ENCODE measurements at regions not wholly inside any gene's neighbourhood (a gene's known extent, or its start where the extent isn't known, plus 50 kb on each side); places are given as distances from the start of the nearest gene placed in this dataset.
A peak's percentile ranks its signal among the peaks of the same experiment; 100 is the strongest.

- no peak for DNase-seq (ENCODE audit: insufficient read length, low spot score)
- FAIRE-seq, result no peak
- TF ChIP-seq TAF1 (IDR thresholded peaks at IDR 0.05; ENCODE audit: low read depth, low read length), result no peak
- no peak for TF ChIP-seq SPI1 (IDR thresholded peaks at IDR 0.05; ENCODE audit: low read depth, low read length)
- no peak for TF ChIP-seq POU2F2 (IDR thresholded peaks at IDR 0.05; ENCODE audit: low read depth, low read length)
- TF ChIP-seq POLR2AphosphoS5 (IDR thresholded peaks at IDR 0.05; ENCODE audit: low read depth, low read length), result no peak
- TF ChIP-seq POLR2A (IDR thresholded peaks at IDR 0.05; ENCODE audit: low read depth, low read length), result no peak
- TF ChIP-seq PAX5 (IDR thresholded peaks at IDR 0.05; ENCODE audit: insufficient read depth, low read length, severe bottlenecking), result no peak
These were observed 1211.2 kb upstream of the SORCS1 start for GRCh38 chr10:108375691-108376090.

DNA sequence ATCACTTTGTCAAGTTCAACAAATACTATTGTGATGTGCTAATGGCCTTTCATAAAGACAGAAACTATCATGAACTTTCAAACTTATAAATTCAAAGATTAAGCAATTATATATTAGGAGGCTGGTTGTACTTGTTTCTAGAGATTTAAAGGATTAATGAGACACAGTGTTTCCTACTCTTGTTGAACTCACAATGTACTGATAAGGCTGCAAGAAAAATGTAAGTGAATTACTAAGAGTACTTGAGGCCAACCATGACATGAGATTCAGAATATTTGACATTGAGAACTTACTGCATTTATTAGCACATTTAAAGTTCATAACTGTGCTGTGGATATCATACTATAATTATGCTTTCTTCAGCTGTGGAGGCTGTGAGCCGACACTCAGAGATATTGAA lies 1210.5 kb upstream of the SORCS1 start:
- TF ChIP-seq SPI1 (IDR thresholded peaks at IDR 0.05; ENCODE audit: low read depth, low read length), result no peak
- no peak for TF ChIP-seq POLR2AphosphoS5 (IDR thresholded peaks at IDR 0.05; ENCODE audit: low read depth, low read length)
- TF ChIP-seq POU2F2 (IDR thresholded peaks at IDR 0.05; ENCODE audit: low read depth, low read length), result no peak
- DNase-seq (ENCODE audit: insufficient read length, low spot score) (no peak), FAIRE-seq (no peak)

GRCh38 chr10:108365541-108365940 lies 1201.0 kb upstream of the SORCS1 start:
- FAIRE-seq (no peak), DNase-seq (ENCODE audit: insufficient read length, low spot score) (no peak)
- TF ChIP-seq PAX5 (IDR thresholded peaks at IDR 0.05; ENCODE audit: insufficient read depth, low read length, severe bottlenecking) (no peak), POU2F2 (IDR thresholded peaks at IDR 0.05; ENCODE audit: low read depth, low read length) (no peak), SPI1 (IDR thresholded peaks at IDR 0.05; ENCODE audit: low read depth, low read length) (no peak), POLR2A (IDR thresholded peaks at IDR 0.05; ENCODE audit: low read depth, low read length) (no peak)

DNA sequence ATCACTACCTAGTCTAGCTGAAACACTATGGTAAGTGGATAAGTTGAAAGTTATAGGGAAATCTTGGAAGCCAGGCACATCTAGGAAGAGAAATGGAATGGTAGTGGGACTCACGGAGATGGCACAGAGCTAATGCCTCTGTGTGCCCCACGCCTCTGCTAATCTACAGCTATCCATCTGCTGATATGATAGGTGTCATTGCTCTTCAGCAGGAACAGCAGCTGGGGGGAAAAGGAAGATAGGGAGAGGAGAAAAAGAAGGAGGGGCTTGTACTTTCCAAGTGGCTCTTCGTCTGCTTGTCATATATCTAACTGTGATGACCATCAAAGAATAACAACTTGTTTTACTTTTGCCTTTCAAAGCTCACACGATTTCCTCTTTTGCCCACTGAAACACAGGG lies 1199.1 kb upstream of the SORCS1 start:
- FAIRE-seq (no peak), DNase-seq (ENCODE audit: insufficient read length, low spot score) (no peak)
- TF ChIP-seq TAF1 (IDR thresholded peaks at IDR 0.05; ENCODE audit: low read depth, low read length), result no peak
- TF ChIP-seq SPI1 (IDR thresholded peaks at IDR 0.05; ENCODE audit: low read depth, low read length), result no peak
- no peak for TF ChIP-seq POU2F2 (IDR thresholded peaks at IDR 0.05; ENCODE audit: low read depth, low read length)
- TF ChIP-seq POLR2A (IDR thresholded peaks at IDR 0.05; ENCODE audit: low read depth, low read length), result no peak
- TF ChIP-seq POLR2AphosphoS5 (IDR thresholded peaks at IDR 0.05; ENCODE audit: low read depth, low read length), result no peak
- TF ChIP-seq PAX5 (IDR thresholded peaks at IDR 0.05; ENCODE audit: insufficient read depth, low read length, severe bottlenecking), result no peak

DNA sequence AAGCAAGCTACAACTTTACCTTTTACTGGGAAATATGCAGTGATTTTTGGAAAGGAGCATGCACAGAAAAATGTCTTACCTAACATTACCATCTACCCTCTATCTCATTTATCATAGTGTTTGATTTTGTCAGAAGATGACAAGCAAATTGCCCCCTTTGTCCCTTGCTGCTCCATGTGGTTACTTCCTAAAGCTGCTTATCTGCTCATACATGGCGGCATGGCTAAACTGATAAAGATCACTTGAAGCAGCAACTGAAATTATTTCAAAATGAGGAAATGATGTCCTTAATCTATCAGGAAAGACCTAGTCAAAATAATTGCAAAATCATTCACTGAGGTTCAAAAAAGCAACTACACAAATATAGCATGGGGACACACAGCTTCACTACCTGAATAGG lies 1198.5 kb upstream of the SORCS1 start:
- FAIRE-seq, result no peak
- DNase-seq (ENCODE audit: insufficient read length, low spot score), result no peak
- no peak for TF ChIP-seq SPI1 (IDR thresholded peaks at IDR 0.05; ENCODE audit: low read depth, low read length)
- no peak for TF ChIP-seq PAX5 (IDR thresholded peaks at IDR 0.05; ENCODE audit: insufficient read depth, low read length, severe bottlenecking)
- no peak for TF ChIP-seq POLR2AphosphoS5 (IDR thresholded peaks at IDR 0.05; ENCODE audit: low read depth, low read length)
- no peak for TF ChIP-seq TAF1 (IDR thresholded peaks at IDR 0.05; ENCODE audit: low read depth, low read length)
- TF ChIP-seq POU2F2 (IDR thresholded peaks at IDR 0.05; ENCODE audit: low read depth, low read length), result no peak
- TF ChIP-seq POLR2A (IDR thresholded peaks at IDR 0.05; ENCODE audit: low read depth, low read length), result no peak

- no peak for DNase-seq (ENCODE audit: insufficient read length, low spot score)
- TF ChIP-seq TAF1 (IDR thresholded peaks at IDR 0.05; ENCODE audit: low read depth, low read length) (no peak), PAX5 (IDR thresholded peaks at IDR 0.05; ENCODE audit: insufficient read depth, low read length, severe bottlenecking) (no peak), POLR2AphosphoS5 (IDR thresholded peaks at IDR 0.05; ENCODE audit: low read depth, low read length) (no peak), POU2F2 (IDR thresholded peaks at IDR 0.05; ENCODE audit: low read depth, low read length) (no peak), POLR2A (IDR thresholded peaks at IDR 0.05; ENCODE audit: low read depth, low read length) (no peak), SPI1 (IDR thresholded peaks at IDR 0.05; ENCODE audit: low read depth, low read length) (no peak)
- FAIRE-seq, result no peak
These were observed 1197.8 kb upstream of the SORCS1 start for GRCh38 chr10:108362296-108362695.

DNA sequence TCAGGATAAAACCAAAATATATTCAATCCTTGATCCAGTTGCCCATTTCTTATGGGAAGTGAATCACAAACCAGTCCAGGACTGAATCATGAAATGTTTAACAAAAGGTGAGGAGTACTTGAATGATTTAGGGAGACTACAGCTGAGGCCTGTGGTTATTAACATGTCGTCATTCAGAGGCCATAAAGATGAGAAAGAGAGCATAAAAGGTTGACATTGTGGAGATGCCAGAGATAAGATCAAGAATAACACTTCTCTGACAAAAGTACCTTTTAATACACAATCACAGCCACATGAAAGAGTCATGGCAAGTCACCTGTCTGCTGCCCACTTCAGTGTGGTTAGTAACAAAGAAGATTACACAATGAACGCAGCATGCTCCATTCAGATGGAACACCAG lies 1195.7 kb upstream of the SORCS1 start:
- no peak for FAIRE-seq
- no peak for TF ChIP-seq POU2F2 (IDR thresholded peaks at IDR 0.05; ENCODE audit: low read depth, low read length)
- no peak for TF ChIP-seq POLR2AphosphoS5 (IDR thresholded peaks at IDR 0.05; ENCODE audit: low read depth, low read length)
- no peak for TF ChIP-seq TAF1 (IDR thresholded peaks at IDR 0.05; ENCODE audit: low read depth, low read length)
- no peak for TF ChIP-seq PAX5 (IDR thresholded peaks at IDR 0.05; ENCODE audit: insufficient read depth, low read length, severe bottlenecking)
- no peak for TF ChIP-seq POLR2A (IDR thresholded peaks at IDR 0.05; ENCODE audit: low read depth, low read length)
- TF ChIP-seq SPI1 (IDR thresholded peaks at IDR 0.05; ENCODE audit: low read depth, low read length), result no peak

GRCh38 chr10:108358912-108359311 lies 1194.4 kb upstream of the SORCS1 start:
- FAIRE-seq (no peak), DNase-seq (ENCODE audit: insufficient read length, low spot score) (peak; percentile 2)
- TF ChIP-seq SPI1 (IDR thresholded peaks at IDR 0.05; ENCODE audit: low read depth, low read length), result no peak
- TF ChIP-seq TAF1 (IDR thresholded peaks at IDR 0.05; ENCODE audit: low read depth, low read length), result no peak
- no peak for TF ChIP-seq POLR2A (IDR thresholded peaks at IDR 0.05; ENCODE audit: low read depth, low read length)
- TF ChIP-seq PAX5 (IDR thresholded peaks at IDR 0.05; ENCODE audit: insufficient read depth, low read length, severe bottlenecking), result no peak
- no peak for TF ChIP-seq POLR2AphosphoS5 (IDR thresholded peaks at IDR 0.05; ENCODE audit: low read depth, low read length)
- TF ChIP-seq POU2F2 (IDR thresholded peaks at IDR 0.05; ENCODE audit: low read depth, low read length), result no peak

More for the DNA sequence above, 1195.7 kb upstream of the SORCS1 start:
- DNase-seq (ENCODE audit: insufficient read length, low spot score), result no peak

DNA sequence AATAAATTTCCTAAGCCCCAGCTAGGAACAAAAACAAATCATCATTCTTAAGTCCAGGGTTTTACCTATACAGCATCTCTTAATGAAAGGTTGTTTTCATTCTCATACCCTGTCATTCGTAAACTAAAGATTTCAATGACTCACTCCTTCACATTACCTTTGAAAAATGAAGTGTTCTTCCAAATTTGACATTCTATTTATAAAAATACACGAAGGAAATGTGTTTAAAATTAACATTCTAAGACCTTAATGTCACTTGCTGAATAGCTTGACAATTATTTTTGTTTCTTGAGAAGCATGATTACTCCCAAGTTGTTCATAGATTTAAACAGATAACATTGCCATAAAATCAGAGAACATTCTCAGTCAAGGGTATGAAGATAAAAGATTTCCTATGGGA lies 1188.3 kb upstream of the SORCS1 start:
- TF ChIP-seq POU2F2 (IDR thresholded peaks at IDR 0.05; ENCODE audit: low read depth, low read length) (no peak), TAF1 (IDR thresholded peaks at IDR 0.05; ENCODE audit: low read depth, low read length) (no peak), PAX5 (IDR thresholded peaks at IDR 0.05; ENCODE audit: insufficient read depth, low read length, severe bottlenecking) (no peak), POLR2AphosphoS5 (IDR thresholded peaks at IDR 0.05; ENCODE audit: low read depth, low read length) (no peak), POLR2A (IDR thresholded peaks at IDR 0.05; ENCODE audit: low read depth, low read length) (no peak), SPI1 (IDR thresholded peaks at IDR 0.05; ENCODE audit: low read depth, low read length) (no peak)
- DNase-seq (ENCODE audit: insufficient read length, low spot score), result no peak
- FAIRE-seq, result no peak

GRCh38 chr10:108348215-108348614 lies 1183.7 kb upstream of the SORCS1 start:
- FAIRE-seq, result no peak
- no peak for DNase-seq (ENCODE audit: insufficient read length, low spot score)
- TF ChIP-seq TAF1 (IDR thresholded peaks at IDR 0.05; ENCODE audit: low read depth, low read length), result no peak
